BLaER1 treated with 17β-estradiol and CSF1 and Interleukin-3, amounts not matched to agents 10 nM and 100 nM (cell line): ENCODE measurements at regions not wholly inside any gene's neighbourhood (a gene's known extent, or its start where the extent isn't known, plus 50 kb on each side); places are given as distances from the start of the nearest gene placed in this dataset.

Experiments
- H3K27ac ChIP-seq, 11 experiments: shearing (Covaris generic); formaldehyde crosslinking; 2 replicates each; pipeline ENCODE4 v1.8.1; 2022
- H3K27me3 ChIP-seq, 11 experiments: shearing (Covaris generic); formaldehyde crosslinking; 2 replicates each; pipeline ENCODE4 v1.8.1; 2022
- H3K36me3 ChIP-seq, 11 experiments: shearing (Covaris generic); formaldehyde crosslinking; 2 replicates each; pipeline ENCODE4 v1.8.1; 2022
- H3K4me1 ChIP-seq, 10 experiments: shearing (Covaris generic); formaldehyde crosslinking; 2 replicates each; pipeline ENCODE4 v1.8.1; 2022
- H3K4me2 ChIP-seq, 11 experiments: shearing (Covaris generic); formaldehyde crosslinking; 2 replicates each; pipeline ENCODE4 v1.8.1; 2022
- H3K4me3 ChIP-seq, 10 experiments: shearing (Covaris generic); formaldehyde crosslinking; 2 replicates each; pipeline ENCODE4 v1.8.1; 2022
- H3K9ac ChIP-seq, 11 experiments: shearing (Covaris generic); formaldehyde crosslinking; 2 replicates each; pipeline ENCODE4 v1.8.1; 2022
- H3K9me3 ChIP-seq, 11 experiments: shearing (Covaris generic); formaldehyde crosslinking; replicated peaks in 1 of 11; 2 replicates each; pipeline ENCODE4 v1.8.1; 2022
- H4K20me1 ChIP-seq, 11 experiments: shearing (Covaris generic); formaldehyde crosslinking; 2 replicates each; pipeline ENCODE4 v1.8.1; 2022
- Cebpa-rat ChIP-seq, 11 experiments: shearing (Covaris generic); IDR thresholded peaks; 2 replicates each; pipeline ENCODE4 v1.8.1; 2022

DNA sequence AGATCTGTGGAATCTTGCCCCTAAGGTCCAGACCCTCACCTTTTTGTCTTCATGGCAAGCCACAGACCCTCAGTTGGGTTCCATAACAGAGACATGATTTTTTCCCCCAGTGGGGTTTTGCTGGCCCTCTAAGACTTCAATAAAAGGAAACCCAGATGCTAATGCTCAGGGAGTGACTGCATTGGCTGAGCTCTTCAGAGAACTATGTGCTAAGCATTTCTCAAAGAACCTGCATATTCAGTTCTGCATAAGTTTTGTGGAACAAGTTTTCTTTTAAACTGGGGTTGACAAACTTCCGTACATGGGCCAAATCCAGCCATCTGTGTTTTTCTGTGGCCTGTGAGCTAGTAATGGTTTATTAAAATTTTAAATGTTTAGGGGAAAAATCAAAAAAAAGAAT lies 159.8 kb upstream of the GDNF start:
- Histone ChIP-seq H3K4me1 (no peaks in the 10 kb centered on the region), H3K27ac (no peak overlapping the region), H3K27me3 (no peaks in the 10 kb centered on the region), H4K20me1 (no peaks in the 10 kb centered on the region), H3K4me3 (no peak overlapping the region), H3K4me2 (no peak overlapping the region), H3K9ac (no peak overlapping the region), H3K36me3 (no peaks in the 10 kb centered on the region), H3K9me3 (peaks cover 0 to 11% (median 0%) of the 10 kb centered on the region in 11 experiments; a peak in 2 of 22 replicates)
- TF ChIP-seq Cebpa-rat (IDR thresholded peaks at IDR 0.05), result no peak

DNA sequence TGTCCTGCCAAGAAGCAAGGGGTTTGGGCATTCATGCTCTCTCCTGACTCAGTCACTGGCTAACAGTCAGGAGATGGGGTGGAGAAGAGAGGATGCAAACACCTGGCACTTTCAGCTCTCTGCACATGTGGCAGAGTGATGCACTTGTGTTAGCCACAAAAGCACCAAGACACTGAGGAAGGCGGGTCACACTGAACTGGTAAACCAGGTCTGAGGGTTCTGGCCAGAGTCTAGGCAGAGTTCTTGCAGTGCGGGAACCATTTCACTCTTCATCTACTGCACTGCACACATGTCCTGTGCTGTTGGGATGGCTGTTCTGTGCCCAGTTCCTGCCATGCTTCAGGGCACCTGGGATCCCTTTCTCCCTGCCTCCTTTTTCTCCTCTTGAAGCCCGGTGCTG lies 157.1 kb upstream of the GDNF start:
- TF ChIP-seq Cebpa-rat (IDR thresholded peaks at IDR 0.05), result no peak
- Histone ChIP-seq H3K9ac (no peak overlapping the region), H3K27me3 (no peaks in the 10 kb centered on the region), H3K4me1 (no peaks in the 10 kb centered on the region), H3K27ac (no peak overlapping the region), H3K9me3 (peaks cover 0 to 11% (median 0%) of the 10 kb centered on the region in 11 experiments; a peak in 2 of 22 replicates), H3K36me3 (no peaks in the 10 kb centered on the region), H4K20me1 (no peaks in the 10 kb centered on the region), H3K4me3 (no peak overlapping the region), H3K4me2 (no peak overlapping the region)

DNA sequence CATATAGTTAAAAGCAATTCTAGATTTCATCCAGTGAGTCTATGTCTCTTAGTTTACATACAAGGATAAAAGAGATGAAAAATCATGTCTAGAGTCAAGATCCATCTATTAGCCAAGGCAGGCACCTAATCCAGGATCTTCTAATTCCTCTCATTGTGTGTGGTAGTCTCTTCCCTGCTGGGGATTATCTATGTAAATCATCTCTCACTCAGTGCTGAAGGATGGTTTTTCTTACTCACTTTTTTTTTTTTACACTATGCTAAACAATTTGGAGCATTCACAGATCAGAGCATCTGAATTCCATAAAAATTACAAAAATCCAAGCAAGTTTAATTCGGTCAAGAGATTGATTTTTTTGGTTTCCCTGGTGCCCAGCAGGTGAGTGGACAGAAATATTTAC lies 154.9 kb upstream of the GDNF start:
- no peak for TF ChIP-seq Cebpa-rat (IDR thresholded peaks at IDR 0.05)
- Histone ChIP-seq H3K4me2 (no peak overlapping the region), H3K27me3 (no peaks in the 10 kb centered on the region), H3K9ac (no peak overlapping the region), H3K36me3 (no peaks in the 10 kb centered on the region), H3K4me1 (no peaks in the 10 kb centered on the region), H3K9me3 (peaks cover 0 to 11% (median 0%) of the 10 kb centered on the region in 11 experiments; a peak in 2 of 22 replicates), H3K4me3 (no peak overlapping the region), H3K27ac (no peak overlapping the region), H4K20me1 (no peaks in the 10 kb centered on the region)

DNA sequence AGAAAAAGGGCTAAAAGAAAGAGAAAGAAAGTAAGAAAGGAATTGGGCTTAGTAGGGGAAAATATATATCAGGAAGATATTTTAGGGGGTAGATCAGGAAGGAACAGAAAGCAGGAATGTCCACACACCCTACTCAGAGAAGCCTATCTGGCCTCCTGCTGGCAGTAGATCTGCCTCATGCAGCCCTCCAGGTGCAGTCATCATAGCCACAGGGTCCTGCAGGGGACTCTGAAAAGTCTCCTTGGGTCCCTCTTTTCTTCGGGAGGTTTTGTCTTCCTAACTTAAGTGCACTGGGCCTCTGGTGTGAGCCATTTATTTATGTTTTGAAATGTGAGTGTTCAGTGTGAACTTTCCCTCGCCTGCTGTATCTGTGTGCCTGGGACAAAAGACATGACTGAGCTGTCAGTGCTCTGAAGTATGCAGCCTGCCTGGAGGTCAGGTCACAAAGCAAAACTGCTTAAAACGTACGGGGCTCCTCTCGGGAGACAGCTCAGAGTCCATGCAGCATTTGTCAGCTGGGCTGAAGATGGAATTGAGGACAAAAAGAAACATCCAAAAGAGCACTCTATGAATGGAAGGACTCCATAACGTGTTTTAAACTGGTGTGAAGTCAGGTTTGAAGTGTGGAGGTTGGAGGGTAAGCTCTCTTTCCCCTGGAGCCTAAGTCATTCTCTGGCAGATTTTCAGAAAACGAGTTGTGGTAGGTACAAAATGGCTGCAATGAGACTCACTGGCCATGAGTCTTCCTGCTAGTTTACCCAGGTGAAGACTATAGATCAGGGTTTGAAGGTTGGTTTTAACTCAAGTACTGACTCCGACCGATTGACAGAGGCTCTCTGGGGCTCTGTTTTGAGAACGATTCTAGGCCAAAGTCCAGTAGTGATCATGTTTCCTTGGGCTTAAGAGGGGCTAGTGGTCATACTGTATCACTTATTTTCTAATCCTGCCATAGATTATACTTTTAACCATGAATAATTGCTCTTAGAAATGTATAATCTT lies 151.8 kb upstream of the GDNF start:
- no peak overlapping the region for H3K4me3 ChIP-seq
- H3K27ac ChIP-seq, result no peak overlapping the region
- H3K27me3 ChIP-seq, result no peaks in the 10 kb centered on the region
- H3K4me1 ChIP-seq, result no peaks in the 10 kb centered on the region
- no peaks in the 10 kb centered on the region for H4K20me1 ChIP-seq
- H3K4me2 ChIP-seq, result no peak overlapping the region
- no peaks in the 10 kb centered on the region for H3K9me3 ChIP-seq
- no peak overlapping the region for H3K9ac ChIP-seq
- no peak for TF ChIP-seq Cebpa-rat (IDR thresholded peaks at IDR 0.05)
- H3K36me3 ChIP-seq, result no peaks in the 10 kb centered on the region

DNA sequence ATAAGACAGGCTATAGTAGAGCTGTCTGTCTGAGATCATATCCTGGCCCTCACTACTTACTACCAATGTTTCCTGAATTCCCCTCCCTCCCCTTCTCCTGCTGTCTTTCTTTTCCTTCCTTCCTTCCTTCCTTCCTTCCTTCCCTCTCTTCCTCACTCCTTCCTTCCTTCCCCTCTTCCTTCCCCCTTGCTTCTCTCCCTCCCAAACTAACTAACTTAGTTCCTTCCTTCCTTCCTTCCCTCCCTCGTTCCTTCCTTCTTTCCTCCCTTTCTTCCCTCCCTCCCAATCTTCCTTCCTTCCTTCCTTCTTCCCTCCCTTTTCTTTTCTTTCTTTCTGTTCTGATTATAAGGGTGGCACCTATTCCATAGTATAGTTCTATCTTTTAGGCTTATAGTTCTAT lies 150.0 kb upstream of the GDNF start:
- no peak overlapping the region for H3K4me3 ChIP-seq
- no peak overlapping the region for H3K4me2 ChIP-seq
- no peaks in the 10 kb centered on the region for H4K20me1 ChIP-seq
- H3K36me3 ChIP-seq, result no peaks in the 10 kb centered on the region
- no peaks in the 10 kb centered on the region for H3K9me3 ChIP-seq
- H3K27me3 ChIP-seq, result no peaks in the 10 kb centered on the region
- H3K9ac ChIP-seq, result no peak overlapping the region
- TF ChIP-seq Cebpa-rat (IDR thresholded peaks at IDR 0.05), result no peak
- no peak overlapping the region for H3K27ac ChIP-seq
- peaks cover 0 to 8% (median 2%) of the 10 kb centered on the region in 10 experiments; a peak in 8 of 20 replicates for H3K4me1 ChIP-seq

DNA sequence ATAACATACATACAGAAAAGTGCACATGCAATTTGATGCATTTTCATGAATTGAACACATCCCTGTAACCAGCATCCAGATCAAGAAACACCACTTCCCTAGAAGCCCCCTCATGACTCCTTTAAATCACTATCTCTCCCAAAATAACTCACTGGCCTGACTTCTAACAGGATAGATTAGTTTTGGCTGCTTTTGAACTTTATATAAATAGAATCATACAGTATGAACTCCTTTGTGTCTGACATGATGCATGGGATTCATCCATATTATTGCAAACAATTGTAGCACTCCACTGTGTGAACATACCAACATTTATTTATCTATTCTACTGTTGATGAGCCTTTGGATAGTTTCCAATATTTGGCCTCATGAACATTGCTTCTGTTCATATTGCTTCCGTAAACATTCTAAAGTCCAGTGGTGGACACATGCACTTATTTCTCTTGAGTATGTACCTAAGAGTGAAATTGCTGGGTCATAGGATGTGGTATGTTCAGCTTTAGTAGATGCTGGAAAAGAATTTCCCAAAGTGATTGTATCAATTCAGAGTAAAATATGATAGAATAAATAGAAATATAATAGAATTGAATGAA lies 148.7 kb upstream of the GDNF start:
- Histone ChIP-seq H3K4me1 (peaks cover 0 to 21% (median 15%) of the 10 kb centered on the region in 10 experiments; a peak in 13 of 20 replicates), H3K9ac (no peak overlapping the region), H3K4me2 (no peak overlapping the region), H3K27me3 (no peaks in the 10 kb centered on the region), H3K9me3 (no peaks in the 10 kb centered on the region), H3K27ac (no peak overlapping the region), H3K4me3 (no peak overlapping the region), H3K36me3 (no peaks in the 10 kb centered on the region), H4K20me1 (no peaks in the 10 kb centered on the region)
- no peak for TF ChIP-seq Cebpa-rat (IDR thresholded peaks at IDR 0.05)

DNA sequence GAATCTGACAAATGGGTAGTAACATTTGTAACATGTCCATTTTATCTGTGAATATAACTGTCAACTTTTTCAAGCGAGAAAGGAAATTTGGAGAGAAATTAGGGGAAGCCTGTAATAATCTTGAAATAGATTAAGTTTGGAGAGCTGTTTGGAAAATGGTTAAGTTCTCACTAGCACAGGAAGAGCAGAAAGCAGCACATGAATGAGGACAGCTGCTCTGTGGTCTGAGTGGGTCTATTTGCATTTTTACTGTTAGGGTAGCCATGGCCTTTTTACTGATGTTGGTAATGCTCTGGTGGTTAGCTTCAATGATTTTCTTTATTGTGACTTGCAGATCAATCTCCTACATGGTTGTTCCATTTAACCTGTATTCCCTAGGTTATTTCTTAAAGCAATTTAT lies 144.5 kb upstream of the GDNF start:
- no peak for TF ChIP-seq Cebpa-rat (IDR thresholded peaks at IDR 0.05)
- Histone ChIP-seq H4K20me1 (no peaks in the 10 kb centered on the region), H3K9me3 (peaks cover 10 to 20% (median 14%) of the 10 kb centered on the region in 11 experiments; a peak in 21 of 22 replicates), H3K27ac (no peak overlapping the region), H3K36me3 (no peaks in the 10 kb centered on the region), H3K4me2 (peak overlapping the region in 7 of 11 experiments; percentile 0 to 60 (median 47); a peak in 12 of 22 replicates), H3K4me3 (no peak overlapping the region), H3K9ac (no peak overlapping the region), H3K4me1 (peaks cover 0 to 21% (median 15%) of the 10 kb centered on the region in 10 experiments; a peak in 13 of 20 replicates), H3K27me3 (no peaks in the 10 kb centered on the region)

DNA sequence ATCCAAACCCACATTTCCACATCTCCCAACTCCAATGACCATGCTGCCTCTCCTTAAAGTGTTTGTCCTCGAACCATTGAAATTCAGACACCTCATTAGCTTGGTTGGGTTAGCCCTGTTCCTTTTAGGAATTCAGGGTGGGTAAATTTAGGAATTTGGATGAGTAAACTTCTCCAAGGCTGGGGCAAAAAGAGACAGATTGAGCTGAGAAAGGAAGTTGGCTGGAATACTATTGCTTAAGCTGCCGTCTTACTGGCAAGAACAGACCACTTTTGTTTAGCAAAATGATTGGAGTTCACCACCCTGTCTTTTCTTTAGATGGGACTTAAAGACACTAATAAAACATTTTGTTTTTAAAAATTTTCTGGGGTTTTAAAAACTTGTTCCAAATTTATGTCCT lies 143.6 kb upstream of the GDNF start:
- no peaks in the 10 kb centered on the region for H3K36me3 ChIP-seq
- no peak overlapping the region for H3K27ac ChIP-seq
- H3K4me1 ChIP-seq, result peaks cover 0 to 21% (median 15%) of the 10 kb centered on the region in 10 experiments; a peak in 13 of 20 replicates
- H3K4me2 ChIP-seq, result peak overlapping the region in 5 of 11 experiments; percentile 46 to 60 (median 47); a peak in 7 of 22 replicates
- TF ChIP-seq Cebpa-rat (IDR thresholded peaks at IDR 0.05), result no peak
- H4K20me1 ChIP-seq, result no peaks in the 10 kb centered on the region
- H3K4me3 ChIP-seq, result no peak overlapping the region
- no peaks in the 10 kb centered on the region for H3K27me3 ChIP-seq
- no peak overlapping the region for H3K9ac ChIP-seq
- peaks cover 10 to 24% (median 14%) of the 10 kb centered on the region in 11 experiments; a peak in 21 of 22 replicates for H3K9me3 ChIP-seq

DNA sequence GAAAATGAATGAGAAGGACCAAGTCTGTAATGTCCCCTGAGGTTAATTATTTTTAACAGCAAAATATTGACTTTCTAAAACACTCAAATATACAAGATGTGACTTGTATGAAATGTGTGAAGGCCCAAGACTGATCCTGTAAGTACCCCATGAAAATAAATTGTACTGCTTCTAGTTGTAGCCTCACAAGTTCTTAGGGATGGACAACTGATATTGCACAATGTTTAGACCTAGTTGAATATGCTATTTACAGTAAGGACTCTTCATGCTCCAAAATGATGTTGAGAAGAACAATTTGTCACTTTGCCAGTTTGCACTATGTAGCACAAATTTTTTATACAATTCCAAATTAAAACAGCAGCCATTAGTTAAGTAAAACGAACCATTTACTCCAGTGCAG lies 139.7 kb upstream of the GDNF start:
- no peak overlapping the region for H3K4me2 ChIP-seq
- no peaks in the 10 kb centered on the region for H3K36me3 ChIP-seq
- H3K4me3 ChIP-seq, result no peak overlapping the region
- H3K9ac ChIP-seq, result no peak overlapping the region
- peaks cover 10 to 24% (median 16%) of the 10 kb centered on the region in 11 experiments; a peak in 21 of 22 replicates for H3K9me3 ChIP-seq
- no peak for TF ChIP-seq Cebpa-rat (IDR thresholded peaks at IDR 0.05)
- H3K27ac ChIP-seq, result no peak overlapping the region
- no peaks in the 10 kb centered on the region for H3K27me3 ChIP-seq
- no peaks in the 10 kb centered on the region for H4K20me1 ChIP-seq
- peaks cover 0 to 12% (median 9%) of the 10 kb centered on the region in 10 experiments; a peak in 13 of 20 replicates for H3K4me1 ChIP-seq
